ENCODE measurements at regions not wholly inside any gene's neighbourhood (a gene's known extent, or its start where the extent isn't known, plus 50 kb on each side); places are given as distances from the start of the nearest gene placed in this dataset.

DNA sequence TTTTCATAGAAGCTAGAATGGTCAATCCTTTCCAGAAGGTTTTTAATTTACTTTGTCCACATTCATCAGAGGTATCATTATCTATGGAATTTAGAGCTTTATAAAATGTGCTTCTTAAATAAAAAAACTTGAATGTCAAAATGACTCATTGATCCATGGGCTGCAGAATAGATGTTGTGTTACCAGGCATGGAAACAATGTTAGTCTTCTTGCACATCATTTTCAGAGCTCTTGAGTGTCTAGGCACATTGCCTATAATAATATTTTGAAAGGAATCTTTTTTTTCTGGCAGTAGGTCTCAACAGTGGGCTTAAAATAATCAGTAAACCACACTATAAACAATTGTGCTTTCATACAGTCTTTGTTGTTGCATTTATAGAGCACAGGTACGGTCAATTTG is 200.3 kb downstream of the FAT4 start:
- Histone ChIP-seq H3K27ac (no peak overlapping the region), H3K9me3 (ENCODE audit: severe bottlenecking) (no peaks in the 10 kb centered on the region), H3K27me3 (ENCODE audit: insufficient read depth, low read depth, severe bottlenecking) (no peaks in the 10 kb centered on the region), H3K4me3 (ENCODE audit: low read depth, low read length) (no peak overlapping the region), H3K36me3 (no peaks in the 10 kb centered on the region)
- TF ChIP-seq, protein P1, sequence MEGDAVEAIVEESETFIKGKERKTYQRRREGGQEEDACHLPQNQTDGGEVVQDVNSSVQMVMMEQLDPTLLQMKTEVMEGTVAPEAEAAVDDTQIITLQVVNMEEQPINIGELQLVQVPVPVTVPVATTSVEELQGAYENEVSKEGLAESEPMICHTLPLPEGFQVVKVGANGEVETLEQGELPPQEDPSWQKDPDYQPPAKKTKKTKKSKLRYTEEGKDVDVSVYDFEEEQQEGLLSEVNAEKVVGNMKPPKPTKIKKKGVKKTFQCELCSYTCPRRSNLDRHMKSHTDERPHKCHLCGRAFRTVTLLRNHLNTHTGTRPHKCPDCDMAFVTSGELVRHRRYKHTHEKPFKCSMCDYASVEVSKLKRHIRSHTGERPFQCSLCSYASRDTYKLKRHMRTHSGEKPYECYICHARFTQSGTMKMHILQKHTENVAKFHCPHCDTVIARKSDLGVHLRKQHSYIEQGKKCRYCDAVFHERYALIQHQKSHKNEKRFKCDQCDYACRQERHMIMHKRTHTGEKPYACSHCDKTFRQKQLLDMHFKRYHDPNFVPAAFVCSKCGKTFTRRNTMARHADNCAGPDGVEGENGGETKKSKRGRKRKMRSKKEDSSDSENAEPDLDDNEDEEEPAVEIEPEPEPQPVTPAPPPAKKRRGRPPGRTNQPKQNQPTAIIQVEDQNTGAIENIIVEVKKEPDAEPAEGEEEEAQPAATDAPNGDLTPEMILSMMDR (IDR thresholded peaks at IDR 0.05; ENCODE audit: low read depth, low read length), result no peak
- no peak for DNase-seq

DNA sequence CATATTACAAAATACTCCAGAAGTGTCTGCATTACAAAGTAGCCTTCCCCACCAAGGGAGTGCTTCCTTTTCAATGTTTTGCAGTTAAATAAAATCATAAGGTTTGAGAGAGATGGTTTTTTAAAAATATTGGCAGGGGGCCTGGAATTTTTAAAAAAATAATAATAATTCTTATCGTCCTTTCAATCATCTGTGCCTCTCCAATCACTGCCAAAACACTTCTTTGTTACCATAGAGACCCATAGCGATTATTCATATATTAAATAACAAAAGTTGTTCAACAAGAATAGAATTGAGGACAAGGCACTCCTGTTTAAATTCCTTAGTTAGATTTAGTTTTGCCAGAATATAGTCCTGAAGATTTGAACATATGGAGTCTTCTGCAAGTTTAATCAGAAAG is 203.1 kb downstream of the FAT4 start:
- Histone ChIP-seq H3K36me3 (no peaks in the 10 kb centered on the region), H3K27ac (no peak overlapping the region), H3K9me3 (ENCODE audit: severe bottlenecking) (no peaks in the 10 kb centered on the region), H3K4me3 (ENCODE audit: low read depth, low read length) (no peak overlapping the region), H3K27me3 (ENCODE audit: insufficient read depth, low read depth, severe bottlenecking) (no peaks in the 10 kb centered on the region)
- TF ChIP-seq, protein P1 (IDR thresholded peaks at IDR 0.05; ENCODE audit: low read depth, low read length), result no peak
- DNase-seq, result no peak

DNA sequence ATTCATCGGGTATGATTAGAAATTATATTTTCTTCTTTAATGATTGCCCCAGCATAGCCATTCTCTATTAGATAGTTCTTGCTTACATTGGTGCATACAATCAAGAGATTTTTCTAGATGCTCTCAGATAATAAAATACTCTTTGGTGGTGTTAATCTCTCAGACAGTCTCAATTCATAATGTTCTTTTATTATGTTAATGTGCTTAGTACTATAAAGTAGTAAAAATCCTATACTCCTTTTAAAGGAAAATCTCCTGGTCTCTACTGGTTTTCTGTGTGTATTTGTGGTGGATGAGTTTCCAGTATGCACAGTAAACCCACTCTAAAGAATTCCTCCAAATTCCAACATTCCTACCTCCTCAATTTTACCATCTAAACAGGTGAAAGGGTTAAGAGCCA is 203.5 kb downstream of the FAT4 start:
- Histone ChIP-seq H3K36me3 (no peaks in the 10 kb centered on the region), H3K27ac (no peak overlapping the region), H3K27me3 (ENCODE audit: insufficient read depth, low read depth, severe bottlenecking) (no peaks in the 10 kb centered on the region), H3K4me3 (ENCODE audit: low read depth, low read length) (no peak overlapping the region), H3K9me3 (ENCODE audit: severe bottlenecking) (no peaks in the 10 kb centered on the region)
- TF ChIP-seq, protein P1 (IDR thresholded peaks at IDR 0.05; ENCODE audit: low read depth, low read length), result no peak
- DNase-seq, result no peak

DNA sequence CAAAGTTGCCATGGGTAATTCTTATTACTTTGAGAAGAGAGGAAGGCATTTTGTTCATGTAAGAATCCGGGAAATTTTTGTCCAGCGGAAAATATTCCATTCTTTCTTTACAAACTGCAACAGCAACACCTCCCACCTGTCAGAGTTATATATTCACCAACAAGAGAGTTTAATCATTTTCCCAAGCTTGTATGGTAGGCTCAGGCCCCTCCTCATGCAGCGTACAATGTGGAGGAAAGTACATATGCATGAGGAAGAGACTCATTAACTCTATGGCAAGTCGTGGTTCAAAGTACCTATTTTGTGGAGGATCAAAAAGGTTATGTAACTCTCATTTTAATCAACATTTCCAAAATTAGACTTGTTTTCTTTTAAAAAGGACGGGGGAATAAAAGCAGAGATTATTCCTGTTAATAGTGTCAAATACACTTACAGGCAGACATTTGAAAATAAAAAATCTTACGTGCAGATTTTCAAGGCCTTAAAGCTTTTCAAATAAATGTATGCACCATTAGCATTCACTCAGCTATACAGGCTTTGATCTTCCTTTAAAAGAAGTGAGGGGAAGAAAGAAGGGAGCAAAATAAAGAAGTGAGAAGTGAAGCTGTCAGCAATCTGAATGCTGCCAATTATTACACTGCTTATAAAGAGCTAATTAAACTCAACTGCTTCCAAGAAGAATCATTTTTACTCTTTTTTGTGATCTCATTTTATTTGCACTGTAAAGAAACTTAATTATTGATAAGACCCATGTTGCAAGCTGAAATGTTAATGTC is 204.8 kb downstream of the FAT4 start:
- DNase-seq, result no peak
- no peaks in the 10 kb centered on the region for H3K27me3 ChIP-seq (ENCODE audit: insufficient read depth, low read depth, severe bottlenecking)
- TF ChIP-seq, protein P1 (IDR thresholded peaks at IDR 0.05; ENCODE audit: low read depth, low read length), result no peak
- H3K27ac ChIP-seq, result no peak overlapping the region
- H3K4me3 ChIP-seq (ENCODE audit: low read depth, low read length), result no peak overlapping the region
- H3K36me3 ChIP-seq, result no peaks in the 10 kb centered on the region
- H3K9me3 ChIP-seq (ENCODE audit: severe bottlenecking), result no peaks in the 10 kb centered on the region

DNA sequence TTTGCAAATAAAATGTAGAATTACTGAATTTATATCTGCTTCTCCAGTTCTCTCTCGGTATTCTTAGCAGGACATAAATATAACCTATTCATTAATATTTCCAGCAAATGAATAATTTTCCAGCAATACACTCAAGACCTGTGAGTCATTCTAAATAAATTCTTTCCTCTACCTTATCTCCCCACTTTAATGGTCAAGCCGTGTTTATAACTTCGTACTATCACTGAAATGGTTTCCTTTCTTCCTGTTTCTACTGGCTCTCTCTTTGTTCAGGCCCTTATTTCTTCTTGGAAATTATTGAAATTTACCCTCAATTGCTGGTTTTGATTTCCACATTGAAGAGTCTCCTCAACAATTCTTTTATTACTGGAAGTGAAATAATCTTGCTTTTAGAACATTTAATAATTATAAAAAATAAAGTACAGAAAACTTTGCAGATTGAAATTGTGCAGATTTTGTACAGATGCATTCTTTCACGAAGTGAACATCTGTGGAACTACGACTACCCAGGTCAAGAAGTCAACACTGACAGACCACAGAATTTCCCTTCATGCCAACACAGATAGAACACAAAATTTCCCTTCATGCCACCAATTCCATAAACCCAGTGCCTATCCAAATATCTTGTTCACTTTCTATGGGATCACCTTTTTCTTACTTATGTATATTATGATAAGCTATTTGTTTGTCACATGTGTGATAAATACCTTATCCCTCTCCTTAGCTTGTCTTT is 205.7 kb downstream of the FAT4 start:
- Histone ChIP-seq H3K9me3 (ENCODE audit: severe bottlenecking) (no peaks in the 10 kb centered on the region), H3K27me3 (ENCODE audit: insufficient read depth, low read depth, severe bottlenecking) (no peaks in the 10 kb centered on the region), H3K27ac (no peak overlapping the region), H3K4me3 (ENCODE audit: low read depth, low read length) (no peak overlapping the region), H3K36me3 (no peaks in the 10 kb centered on the region)
- TF ChIP-seq, protein P1 (IDR thresholded peaks at IDR 0.05; ENCODE audit: low read depth, low read length), result no peak
- DNase-seq, result no peak
